ENCODE measurements at regions not wholly inside any gene's neighbourhood (a gene's known extent, or its start where the extent isn't known, plus 50 kb on each side); places are given as distances from the start of the nearest gene placed in this dataset.

DNA sequence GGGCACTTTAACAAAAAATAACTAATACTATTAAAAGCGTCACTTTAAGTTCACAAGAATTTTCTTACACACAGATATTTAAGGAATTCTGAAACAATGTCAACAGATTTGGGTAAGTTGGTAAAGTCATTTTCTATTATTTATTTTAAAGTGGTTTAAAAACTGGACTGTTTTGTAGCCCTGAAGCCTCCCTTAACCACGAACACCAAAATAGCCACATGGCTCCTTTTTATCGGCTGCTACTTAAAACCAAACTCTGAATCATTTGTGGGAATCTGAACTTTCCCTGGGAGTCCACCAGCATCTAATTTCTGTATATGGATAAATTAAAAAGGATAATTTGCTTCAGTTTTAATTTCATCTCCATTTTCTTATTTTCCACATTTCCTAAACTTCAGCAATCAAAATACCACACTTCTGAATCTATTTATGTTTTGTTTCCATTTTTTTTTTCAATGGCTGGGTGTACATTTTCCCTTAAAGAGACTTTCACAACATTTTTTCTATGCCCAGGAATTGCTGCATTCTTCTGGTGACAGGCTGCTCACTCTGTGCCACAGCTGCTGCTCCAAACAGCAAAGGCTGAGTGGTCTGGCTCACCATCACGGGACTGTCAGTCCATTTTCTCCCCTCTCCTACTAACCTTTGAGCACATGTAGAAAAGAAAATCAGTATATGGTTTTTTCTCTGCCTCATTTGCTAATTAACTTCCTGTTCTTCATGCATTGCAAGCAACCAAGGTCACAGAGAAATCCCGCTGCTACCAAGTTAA, 255.5 kb upstream of the KCNJ16 start:
- no peak overlapping the region for H3K4me3 ChIP-seq
- TF ChIP-seq, protein P1, sequence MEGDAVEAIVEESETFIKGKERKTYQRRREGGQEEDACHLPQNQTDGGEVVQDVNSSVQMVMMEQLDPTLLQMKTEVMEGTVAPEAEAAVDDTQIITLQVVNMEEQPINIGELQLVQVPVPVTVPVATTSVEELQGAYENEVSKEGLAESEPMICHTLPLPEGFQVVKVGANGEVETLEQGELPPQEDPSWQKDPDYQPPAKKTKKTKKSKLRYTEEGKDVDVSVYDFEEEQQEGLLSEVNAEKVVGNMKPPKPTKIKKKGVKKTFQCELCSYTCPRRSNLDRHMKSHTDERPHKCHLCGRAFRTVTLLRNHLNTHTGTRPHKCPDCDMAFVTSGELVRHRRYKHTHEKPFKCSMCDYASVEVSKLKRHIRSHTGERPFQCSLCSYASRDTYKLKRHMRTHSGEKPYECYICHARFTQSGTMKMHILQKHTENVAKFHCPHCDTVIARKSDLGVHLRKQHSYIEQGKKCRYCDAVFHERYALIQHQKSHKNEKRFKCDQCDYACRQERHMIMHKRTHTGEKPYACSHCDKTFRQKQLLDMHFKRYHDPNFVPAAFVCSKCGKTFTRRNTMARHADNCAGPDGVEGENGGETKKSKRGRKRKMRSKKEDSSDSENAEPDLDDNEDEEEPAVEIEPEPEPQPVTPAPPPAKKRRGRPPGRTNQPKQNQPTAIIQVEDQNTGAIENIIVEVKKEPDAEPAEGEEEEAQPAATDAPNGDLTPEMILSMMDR (IDR thresholded peaks at IDR 0.05), result no peak
- no peaks in the 10 kb centered on the region for H3K9me3 ChIP-seq
- DNase-seq, result no peak
- H3K4me1 ChIP-seq, result no peaks in the 10 kb centered on the region
- no peaks in the 10 kb centered on the region for H3K27me3 ChIP-seq
- intact Hi-C loops (cut with DNase I), result no loop called here
- no peak overlapping the region for H3K27ac ChIP-seq
- no peaks in the 10 kb centered on the region for H3K36me3 ChIP-seq
- ATAC-seq, result no peak

DNA sequence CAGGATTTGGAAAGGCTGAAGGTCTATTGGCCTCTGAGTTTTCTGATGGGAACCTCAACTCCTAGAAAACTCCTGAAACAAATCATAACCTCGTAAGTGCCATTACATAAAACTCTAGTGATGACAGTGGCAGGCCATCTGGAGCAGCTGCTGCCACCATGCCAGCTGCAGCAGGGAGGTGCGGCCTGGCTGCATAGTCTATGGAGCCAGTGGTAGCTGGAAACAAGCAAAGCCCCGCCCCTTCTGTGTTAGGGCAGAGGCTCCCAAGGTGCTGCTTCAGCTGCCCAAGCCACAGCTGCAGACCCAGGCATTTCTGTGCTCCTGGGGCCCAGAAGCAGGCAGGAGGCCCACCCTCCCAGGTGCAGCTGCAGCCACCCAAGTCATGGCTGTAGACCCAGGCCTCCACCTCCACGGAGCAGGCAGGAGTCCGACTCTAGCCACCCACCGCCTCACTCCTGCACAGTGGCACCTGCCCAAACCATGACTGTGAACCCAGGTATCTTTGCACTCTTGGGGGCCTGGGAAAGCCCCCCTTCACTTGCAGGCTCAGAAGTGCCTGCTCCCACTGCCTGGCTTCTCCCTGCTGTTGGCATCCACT, 254.1 kb upstream of the KCNJ16 start:
- Histone ChIP-seq H3K27ac (no peak overlapping the region), H3K36me3 (no peaks in the 10 kb centered on the region), H3K9me3 (no peaks in the 10 kb centered on the region), H3K4me3 (no peak overlapping the region), H3K27me3 (no peaks in the 10 kb centered on the region), H3K4me1 (no peaks in the 10 kb centered on the region)
- TF ChIP-seq, protein P1 (IDR thresholded peaks at IDR 0.05), result no peak
- ATAC-seq (peak; percentile 30), DNase-seq (no peak)
- intact Hi-C loops (cut with DNase I), result no loop called here

DNA sequence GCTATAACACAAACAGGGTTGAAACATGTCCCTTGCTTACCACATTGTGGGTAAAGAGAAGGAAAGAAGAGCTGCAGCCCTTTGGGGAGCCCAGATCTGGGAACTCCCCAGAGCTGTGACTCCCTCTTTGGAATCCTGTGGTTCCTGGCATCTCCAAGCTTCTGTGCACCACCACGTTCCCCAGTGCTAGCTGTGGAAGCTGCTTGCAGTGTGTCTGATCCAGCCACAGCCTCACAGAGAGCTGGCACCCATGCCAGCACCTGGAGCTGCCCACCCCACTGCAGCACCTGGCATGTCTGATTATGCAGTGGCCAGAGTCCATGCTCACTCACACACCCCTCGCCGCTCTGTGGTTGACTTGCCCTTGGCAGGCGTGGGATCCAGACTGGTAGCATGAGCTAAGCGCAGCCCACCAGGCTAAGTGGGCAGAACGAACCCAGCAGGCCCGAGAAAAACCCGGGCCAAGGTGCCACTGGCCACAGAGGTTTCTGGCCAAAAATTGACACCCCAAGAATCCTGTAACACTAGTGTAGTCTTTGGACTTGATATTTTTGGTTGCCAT, 252.6 kb upstream of the KCNJ16 start:
- Histone ChIP-seq H3K27ac (no peak overlapping the region), H3K27me3 (no peaks in the 10 kb centered on the region), H3K4me3 (no peak overlapping the region), H3K4me1 (no peaks in the 10 kb centered on the region), H3K9me3 (no peaks in the 10 kb centered on the region), H3K36me3 (no peaks in the 10 kb centered on the region)
- DNase-seq (no peak), ATAC-seq (no peak)
- TF ChIP-seq, protein P1 (IDR thresholded peaks at IDR 0.05), result no peak
- intact Hi-C loops (cut with DNase I), result no loop called here

DNA sequence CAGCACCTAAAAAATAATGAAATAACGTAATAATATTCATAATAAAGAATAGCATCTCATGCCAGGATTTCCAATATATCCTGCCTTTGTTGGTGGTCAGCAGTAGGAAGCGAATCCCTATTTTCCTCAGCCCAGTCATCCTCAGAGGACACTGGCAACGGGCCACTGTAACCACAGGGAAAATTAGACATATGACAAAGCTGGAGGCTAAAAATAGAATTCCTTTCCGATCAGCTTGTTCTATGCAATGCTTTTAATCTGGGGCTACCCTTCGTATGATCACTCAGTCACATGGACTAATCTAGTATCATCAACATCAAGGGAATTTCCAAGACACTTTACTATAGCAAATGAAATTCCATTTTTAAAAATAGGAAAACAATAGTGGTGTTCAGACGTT, 246.9 kb upstream of the KCNJ16 start:
- no peaks in the 10 kb centered on the region for H3K27me3 ChIP-seq
- H3K4me3 ChIP-seq, result no peak overlapping the region
- DNase-seq (no peak), ATAC-seq (no peak)
- TF ChIP-seq, protein P1 (IDR thresholded peaks at IDR 0.05), result no peak
- H3K36me3 ChIP-seq, result no peaks in the 10 kb centered on the region
- no peaks in the 10 kb centered on the region for H3K4me1 ChIP-seq
- intact Hi-C loops (cut with DNase I), result no loop called here
- no peak overlapping the region for H3K27ac ChIP-seq
- no peaks in the 10 kb centered on the region for H3K9me3 ChIP-seq

DNA sequence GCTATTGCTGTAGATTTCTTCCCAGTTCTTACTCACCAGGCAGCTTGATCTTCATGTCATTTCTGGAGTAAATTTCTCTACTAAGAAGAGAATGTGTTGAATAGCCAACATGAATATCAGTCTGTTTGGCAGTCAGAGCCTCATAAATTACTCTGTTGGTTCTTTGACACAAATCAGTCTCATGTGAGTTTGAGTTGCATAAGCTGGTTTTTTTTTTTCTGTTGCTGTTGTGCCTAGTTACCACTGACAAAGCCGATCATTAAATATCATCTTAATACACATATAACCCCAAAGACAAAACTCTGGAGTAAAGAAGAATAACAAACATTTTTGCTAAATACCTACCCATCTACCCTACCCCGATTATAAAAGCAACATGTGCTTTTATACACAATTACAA, 240.5 kb upstream of the KCNJ16 start:
- H3K36me3 ChIP-seq, result no peaks in the 10 kb centered on the region
- no peak for ATAC-seq
- intact Hi-C loops (cut with DNase I), result no loop called here

More for the DNA sequence above, 240.5 kb upstream of the KCNJ16 start:
- TF ChIP-seq, protein P1 (IDR thresholded peaks at IDR 0.05), result no peak
- no peak for DNase-seq
- Histone ChIP-seq H3K27ac (no peak overlapping the region), H3K9me3 (no peaks in the 10 kb centered on the region), H3K4me1 (no peaks in the 10 kb centered on the region), H3K4me3 (no peak overlapping the region), H3K27me3 (no peaks in the 10 kb centered on the region)

Data from upper lobe of right lung (tissue), 1 donor.